A549 (cell line): ENCODE measurements at regions not wholly inside any gene's neighbourhood (a gene's known extent, or its start where the extent isn't known, plus 50 kb on each side); places are given as distances from the start of the nearest gene placed in this dataset.

Source experiments
- ATAC-seq, 2 experiments: fragments of 200-7000 bp in 1 of 2; fragments of >200 bp in 1 of 2; cut with Nextera tagmentation in 1 of 2; cut with Tn5 transposase in 1 of 2; 3 replicates each; pipeline versions ENCODE4 v1.8.0 to v1.9.1; 2018 to 2020; ENCODE audit warnings: mild to moderate bottlenecking in 1 of 2, moderate library complexity in 1 of 2
- CTCF ChIA-PET: fragments of 300-600 bp; sonication (Branson Sonifier 250); formaldehyde crosslinking; extraction: SDS; loops from one replicate; lab custom pipeline; 2021; ENCODE audit warnings: antibody characterized with exemption, inconsistent platforms; lab: Yijun Ruan, JAX
- POLR2A ChIA-PET: fragments of 350-600 bp; formaldehyde crosslinking; extraction: SDS; loops from one replicate; lab custom pipeline; 2021; ENCODE audit warnings: antibody characterized with exemption, inconsistent platforms; lab: Yijun Ruan, JAX
- DNase-seq, 2 experiments: peaks; one replicate each; pipeline versions ENCODE4 v3.0.0 to v3.0.0-alpha.2; 2011 to 2016; ENCODE audit warnings: low read depth in 1 of 2, low spot score in 1 of 2
- FAIRE-seq: peaks from 2 replicates; lab custom pipeline; 2011; peaks lifted over from hg19 to GRCh38; lab: Jason Lieb, UNC
- H3K27ac ChIP-seq, 2 experiments: fragments of >200 bp; sonication (Bioruptor Twin); formaldehyde crosslinking; 3 replicates each; pipeline ENCODE4 v1.5.1; 2016 to 2017
- H3K4me1 ChIP-seq: fragments of >200 bp; sonication (Bioruptor Twin); formaldehyde crosslinking; 3 replicates; pipeline ENCODE4 v1.6.1; 2016
- H3K4me2 ChIP-seq: fragments of >200 bp; sonication (Bioruptor Twin); formaldehyde crosslinking; 3 replicates; pipeline ENCODE4 v1.6.1; 2016
- H3K4me3 ChIP-seq: fragments of >200 bp; sonication (Bioruptor Twin); formaldehyde crosslinking; 3 replicates; pipeline ENCODE4 v1.5.1; 2016
- H3K9me3 ChIP-seq: fragments of >200 bp; sonication (Bioruptor Twin); formaldehyde crosslinking; 3 replicates; pipeline ENCODE4 v1.6.1; 2016
- BHLHE40 ChIP-seq: IDR thresholded peaks from 2 replicates; pipeline ENCODE4 v1.6.1; 2012; ENCODE audit warnings: low read depth, low read length, inconsistent platforms
- CBX2 ChIP-seq: fragments of 200-600 bp; sonication (generic); IDR thresholded peaks from 2 replicates; pipeline ENCODE4 v1.6.1; 2016; ENCODE audit warnings: low read depth, mild to moderate bottlenecking, borderline replicate concordance
- CHD2 ChIP-seq: fragments of 150-350 bp; IDR thresholded peaks from 2 replicates; pipeline ENCODE4 v1.6.1; 2014; ENCODE audit warnings: low read length; ENCODE audit not compliant: partially characterized antibody
- EHMT2 ChIP-seq: fragments of 200-600 bp; sonication (generic); IDR thresholded peaks from 2 replicates; pipeline ENCODE4 v1.6.1; 2016; ENCODE audit warnings: antibody characterized with exemption, low read depth, mild to moderate bottlenecking, moderate library complexity
- GATA3 ChIP-seq: IDR thresholded peaks from 2 replicates; pipeline ENCODE4 v1.6.1; 2012; ENCODE audit warnings: borderline replicate concordance
- JUNB ChIP-seq: fragments of >200 bp; sonication (Bioruptor Twin); formaldehyde crosslinking; IDR thresholded peaks from 2 replicates; pipeline ENCODE4 v1.6.1; 2016
- KDM1A ChIP-seq: fragments of 200-600 bp; sonication (generic); IDR thresholded peaks from 2 replicates; pipeline ENCODE4 v1.6.1; 2016; ENCODE audit warnings: low read depth, mild to moderate bottlenecking
- MYC ChIP-seq: IDR thresholded peaks from 2 replicates; pipeline ENCODE4 v1.6.1; 2012; ENCODE audit warnings: mild to moderate bottlenecking, inconsistent platforms, low read length, improper control_type of control experiment, borderline replicate concordance
- NPAS2 ChIP-seq: fragments of 250-450 bp; sonication (Bioruptor Pico); IDR thresholded peaks from 2 replicates; pipeline ENCODE4 v1.8.0; 2022; ENCODE audit warnings: mild to moderate bottlenecking, moderate library complexity, borderline replicate concordance
- NR3C1 ChIP-seq: fragments of >200 bp; sonication (Bioruptor Twin); formaldehyde crosslinking; IDR thresholded peaks from 3 replicates; pipeline ENCODE4 v1.6.1; 2017
- RARB ChIP-seq: fragments of 250-450 bp; sonication (Bioruptor Pico); IDR thresholded peaks from 2 replicates; pipeline ENCODE4 v1.8.0; 2021; ENCODE audit warnings: mild to moderate bottlenecking, moderate library complexity
- TP53 ChIP-seq: fragments of 250-450 bp; sonication (Bioruptor Pico); IDR thresholded peaks from 2 replicates; pipeline ENCODE4 v1.5.0; 2021; ENCODE audit warnings: mild to moderate bottlenecking, moderate library complexity
- ZNF302 ChIP-seq: fragments of 250-450 bp; sonication (Bioruptor Pico); IDR thresholded peaks from 2 replicates; pipeline ENCODE4 v1.9.0; 2021; ENCODE audit warnings: inconsistent platforms, mild to moderate bottlenecking, moderate library complexity
- WGBS: methylation state at CpG from one replicate; pipeline ENCODE4 v1.1.6; 2017; ENCODE audit errors: missing lambda C conversion rate; 5-methylcytosine and 5-hydroxymethylcytosine counted together
- TF ChIP-seq, protein P1 (sequence below): fragments of 150-350 bp; IDR thresholded peaks from 2 replicates; pipeline ENCODE4 v1.6.1; 2014; ENCODE audit warnings: low read depth, mild to moderate bottlenecking, low read length
- TF ChIP-seq, protein P2 (sequence below): fragments of >200 bp; sonication (Bioruptor Twin); formaldehyde crosslinking; IDR thresholded peaks from 3 replicates; pipeline ENCODE4 v1.5.1; 2016
- TF ChIP-seq, protein P3 (sequence below): IDR thresholded peaks from 2 replicates; pipeline ENCODE4 v1.6.1; 2012

DNA sequence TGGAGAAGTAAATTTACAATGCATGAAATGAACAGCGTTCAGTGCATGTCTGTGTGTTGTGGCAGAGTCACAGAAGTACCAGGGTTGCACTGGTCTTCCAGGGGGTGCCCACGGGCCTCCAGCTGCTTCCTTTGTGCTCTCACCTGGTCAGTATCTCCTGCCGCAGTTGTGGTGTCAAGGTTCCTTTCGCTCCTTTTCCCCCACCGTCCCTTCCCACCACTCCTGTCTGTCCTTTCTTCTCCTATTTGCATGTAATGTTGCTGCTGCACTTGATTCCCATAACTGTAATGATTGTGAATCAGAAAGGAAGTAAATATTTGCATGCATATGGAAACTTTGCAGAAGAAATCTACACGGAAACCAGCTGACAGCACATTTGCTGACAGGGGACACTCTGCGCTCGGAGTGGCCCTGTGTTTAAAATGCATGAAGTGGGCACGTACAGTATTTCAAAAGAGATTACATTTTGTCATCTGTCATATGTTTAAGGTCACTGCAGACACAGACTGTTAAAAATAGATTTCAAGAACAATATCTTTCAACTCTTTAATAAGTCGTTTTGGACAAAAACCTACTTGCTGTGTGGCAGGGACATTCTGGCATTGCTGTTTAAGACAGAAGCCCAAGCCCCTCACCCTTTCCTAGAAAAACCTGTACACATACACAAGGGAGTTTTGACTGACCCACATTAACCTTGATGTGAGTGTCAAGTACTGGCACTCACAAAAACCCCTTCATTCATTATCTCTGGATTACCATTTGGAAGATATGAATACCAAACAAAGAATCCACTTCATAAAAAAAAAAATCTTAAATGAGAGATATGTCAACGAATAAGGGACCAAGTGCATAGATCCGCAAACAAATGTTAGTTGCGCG, 336.7 kb upstream of the KLF6 start (continued):
- TF ChIP-seq, protein P1, sequence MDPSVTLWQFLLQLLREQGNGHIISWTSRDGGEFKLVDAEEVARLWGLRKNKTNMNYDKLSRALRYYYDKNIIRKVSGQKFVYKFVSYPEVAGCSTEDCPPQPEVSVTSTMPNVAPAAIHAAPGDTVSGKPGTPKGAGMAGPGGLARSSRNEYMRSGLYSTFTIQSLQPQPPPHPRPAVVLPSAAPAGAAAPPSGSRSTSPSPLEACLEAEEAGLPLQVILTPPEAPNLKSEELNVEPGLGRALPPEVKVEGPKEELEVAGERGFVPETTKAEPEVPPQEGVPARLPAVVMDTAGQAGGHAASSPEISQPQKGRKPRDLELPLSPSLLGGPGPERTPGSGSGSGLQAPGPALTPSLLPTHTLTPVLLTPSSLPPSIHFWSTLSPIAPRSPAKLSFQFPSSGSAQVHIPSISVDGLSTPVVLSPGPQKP, result no peak
- no peak for TF ChIP-seq ZNF302 (CRISPR knock-in tag)

DNA sequence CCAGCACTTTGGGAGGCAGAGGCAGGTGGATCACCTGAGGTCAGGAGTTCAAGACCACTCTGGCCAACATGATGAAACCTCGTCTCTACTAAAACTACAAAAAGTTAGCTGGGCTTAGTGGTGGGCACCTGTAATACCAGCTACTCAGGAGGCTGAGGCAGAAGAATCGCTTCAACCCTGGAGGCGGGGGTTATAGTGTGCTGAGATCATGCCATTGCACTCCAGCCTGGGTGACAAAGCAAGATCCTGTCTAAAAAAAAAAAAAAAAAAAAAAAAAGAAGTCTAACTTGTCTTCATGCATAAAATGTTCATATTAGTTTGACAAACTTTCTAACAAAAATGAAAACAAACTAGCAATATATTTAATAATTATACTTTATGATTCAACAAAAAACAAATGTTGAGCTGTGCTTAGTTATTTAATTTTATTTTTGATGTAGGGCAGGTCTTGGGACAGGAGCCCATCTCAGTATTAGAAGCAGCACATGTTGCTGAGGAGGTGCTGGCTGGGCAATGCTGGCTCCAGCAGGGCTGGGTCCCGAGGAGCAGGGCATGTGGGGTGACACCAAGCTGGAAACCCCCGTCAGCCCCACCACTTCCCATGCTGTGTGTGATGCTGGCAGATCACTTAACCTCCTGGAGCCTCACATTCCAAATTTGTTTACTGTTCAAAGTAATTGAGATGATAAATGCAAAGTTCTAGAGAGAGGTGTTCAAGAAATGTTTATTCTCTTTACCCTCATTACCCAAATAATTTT, 335.3 kb upstream of the KLF6 start:
- Histone ChIP-seq H3K4me1 (no peaks in the 10 kb centered on the region), H3K27ac (no peak overlapping the region), H3K9me3 (peaks cover 4% of the 10 kb centered on the region; the same call in 2 of the 3 replicates), H3K4me3 (no peak overlapping the region), H3K4me2 (no peak overlapping the region)
- FAIRE-seq (no peak), DNase-seq (no peak), ATAC-seq (no peak)
- no peak for TF ChIP-seq CHD2
- no peak for TF ChIP-seq CBX2
- TF ChIP-seq MYC, result no peak
- TF ChIP-seq TP53 (CRISPR knock-in tag), result no peak
- TF ChIP-seq NPAS2 (CRISPR knock-in tag), result no peak
- TF ChIP-seq ZNF302 (CRISPR knock-in tag), result no peak
- POLR2A ChIA-PET, result no interaction called here
- WGBS, result 86% methylated on average over 4 of the region's 5 CpGs
- CTCF ChIA-PET, result no interaction called here

DNA sequence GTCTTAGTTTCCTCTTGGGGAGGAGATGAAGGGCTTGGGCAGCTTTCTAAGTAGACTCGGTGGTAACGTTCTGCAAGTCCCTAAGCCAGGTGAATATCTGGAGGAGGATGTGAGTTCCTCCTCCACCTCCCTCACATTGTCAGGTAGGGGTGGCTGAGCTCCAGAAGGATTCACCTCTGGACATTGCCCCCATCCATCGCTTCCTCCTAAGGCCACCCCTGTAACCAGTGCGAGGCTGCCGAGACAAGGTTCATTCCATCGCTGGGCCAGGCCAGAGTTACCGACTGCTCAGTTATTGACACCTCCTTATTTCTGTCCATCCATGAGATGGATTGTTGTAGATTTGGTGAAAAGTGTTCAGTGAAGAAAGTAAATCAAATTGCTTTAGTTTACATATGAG, 334.1 kb upstream of the KLF6 start:
- 75% methylated on average over 7 of the region's 7 CpGs for WGBS
- no peaks in the 10 kb centered on the region for H3K9me3 ChIP-seq
- no peak for ATAC-seq
- H3K4me3 ChIP-seq, result no peak overlapping the region
- TF ChIP-seq JUNB (no peak), KDM1A (no peak), CHD2 (no peak), BHLHE40 (no peak), NR3C1 (no peak), CBX2 (no peak), GATA3 (no peak), EHMT2 (no peak), TP53 (CRISPR knock-in tag) (no peak), RARB (CRISPR knock-in tag) (no peak)
- TF ChIP-seq, protein P1, result no peak
- TF ChIP-seq, protein P2, sequence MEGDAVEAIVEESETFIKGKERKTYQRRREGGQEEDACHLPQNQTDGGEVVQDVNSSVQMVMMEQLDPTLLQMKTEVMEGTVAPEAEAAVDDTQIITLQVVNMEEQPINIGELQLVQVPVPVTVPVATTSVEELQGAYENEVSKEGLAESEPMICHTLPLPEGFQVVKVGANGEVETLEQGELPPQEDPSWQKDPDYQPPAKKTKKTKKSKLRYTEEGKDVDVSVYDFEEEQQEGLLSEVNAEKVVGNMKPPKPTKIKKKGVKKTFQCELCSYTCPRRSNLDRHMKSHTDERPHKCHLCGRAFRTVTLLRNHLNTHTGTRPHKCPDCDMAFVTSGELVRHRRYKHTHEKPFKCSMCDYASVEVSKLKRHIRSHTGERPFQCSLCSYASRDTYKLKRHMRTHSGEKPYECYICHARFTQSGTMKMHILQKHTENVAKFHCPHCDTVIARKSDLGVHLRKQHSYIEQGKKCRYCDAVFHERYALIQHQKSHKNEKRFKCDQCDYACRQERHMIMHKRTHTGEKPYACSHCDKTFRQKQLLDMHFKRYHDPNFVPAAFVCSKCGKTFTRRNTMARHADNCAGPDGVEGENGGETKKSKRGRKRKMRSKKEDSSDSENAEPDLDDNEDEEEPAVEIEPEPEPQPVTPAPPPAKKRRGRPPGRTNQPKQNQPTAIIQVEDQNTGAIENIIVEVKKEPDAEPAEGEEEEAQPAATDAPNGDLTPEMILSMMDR, result no peak
- TF ChIP-seq, protein P3, sequence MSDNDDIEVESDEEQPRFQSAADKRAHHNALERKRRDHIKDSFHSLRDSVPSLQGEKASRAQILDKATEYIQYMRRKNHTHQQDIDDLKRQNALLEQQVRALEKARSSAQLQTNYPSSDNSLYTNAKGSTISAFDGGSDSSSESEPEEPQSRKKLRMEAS, result no peak
- no peaks in the 10 kb centered on the region for H3K4me1 ChIP-seq
- no peak overlapping the region for H3K27ac ChIP-seq
- ChIA-PET CTCF (interaction anchor here (1.0 kb wide), 1 partner anchor 12 kb away, joined by 5 read pairs; no protein-coding TSS in a partner anchor), POLR2A (no interaction called here)
- no peak for DNase-seq
- no peak for FAIRE-seq
- no peak overlapping the region for H3K4me2 ChIP-seq
